Muscle layer of duodenum (tissue), 2 donors: ENCODE measurements at regions not wholly inside any gene's neighbourhood (a gene's known extent, or its start where the extent isn't known, plus 50 kb on each side); places are given as distances from the start of the nearest gene placed in this dataset.
"Not testable (repeated sequence)": the region's sequence is repeated elsewhere in the genome, so short reads cannot be mapped to it uniquely, and the experiment has no call there.

ENCODE experiments used
- H3K27ac ChIP-seq: one replicate; pipeline ENCODE4 v1.7.0; 2013; ENCODE audit warnings: mild to moderate bottlenecking, low read length
- H3K27me3 ChIP-seq: one replicate; pipeline ENCODE4 v1.7.0; 2013; ENCODE audit warnings: low read depth, mild to moderate bottlenecking, control low read depth, low read length
- H3K36me3 ChIP-seq, 2 donors: one replicate each; pipeline ENCODE4 v1.7.0; 2013; ENCODE audit warnings: low read length in 2 of 2, control low read depth in 1 of 2, mild to moderate bottlenecking in 1 of 2; ENCODE audit not compliant: insufficient read depth in 2 of 2, control insufficient read depth in 1 of 2
- H3K4me1 ChIP-seq, 2 donors: one replicate each; pipeline ENCODE4 v1.7.0; 2013; ENCODE audit warnings: low read length in 2 of 2, mild to moderate bottlenecking in 2 of 2, control low read depth in 1 of 2, moderate library complexity in 1 of 2; ENCODE audit not compliant: insufficient read depth in 2 of 2, control insufficient read depth in 1 of 2
- H3K4me3 ChIP-seq, 2 donors: one replicate each; pipeline ENCODE4 v1.7.0; 2013; ENCODE audit warnings: low read length in 2 of 2, low read depth in 1 of 2, mild to moderate bottlenecking in 1 of 2
- H3K9me3 ChIP-seq, 2 donors: one replicate each; pipeline ENCODE4 v1.7.0; 2013; ENCODE audit warnings: low read length in 2 of 2, control low read depth in 1 of 2, mild to moderate bottlenecking in 1 of 2; ENCODE audit not compliant: control insufficient read depth in 1 of 2
- donor health status: healthy.

DNA sequence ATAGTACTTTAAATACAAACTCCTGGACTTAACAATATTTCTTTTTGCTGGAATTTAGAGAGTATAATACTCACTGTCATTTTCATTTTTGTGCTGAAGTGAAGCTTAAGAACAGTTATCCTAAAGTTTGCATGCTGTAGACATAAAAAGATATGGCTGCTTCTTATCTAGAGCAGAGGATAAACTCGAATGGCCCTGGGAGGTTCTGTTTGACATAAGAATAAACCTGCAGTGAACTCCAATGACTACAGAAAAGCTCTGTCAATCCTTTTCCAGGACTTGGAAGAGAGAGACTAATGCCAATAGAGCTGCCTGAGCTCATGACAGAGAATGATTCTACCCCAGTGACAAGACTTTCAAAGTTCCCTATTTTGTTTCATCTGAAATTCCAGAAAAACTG, 1017.8 kb upstream of the MIR17HG start:
- H3K27me3 ChIP-seq: no peaks in the 10 kb centered on the region
- no peaks in the 10 kb centered on the region for H3K4me1 ChIP-seq

DNA sequence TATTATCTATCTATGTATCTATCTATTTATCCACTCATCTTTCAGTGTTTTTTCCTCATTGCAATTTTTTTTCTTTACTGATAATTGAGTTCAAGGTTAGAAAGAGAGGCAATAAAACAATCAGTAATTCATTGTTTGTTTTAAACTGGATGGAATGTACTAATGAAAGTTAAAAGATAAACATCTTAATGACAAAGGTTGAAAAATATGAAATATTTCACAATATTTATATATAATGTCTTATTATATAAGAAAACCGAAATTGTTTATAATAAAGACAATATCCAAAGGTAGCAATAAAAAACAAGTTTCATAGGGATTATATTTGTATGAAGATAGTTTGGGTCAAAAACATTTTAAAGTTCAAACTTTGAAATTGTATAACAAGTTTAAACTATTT, 1015.5 kb upstream of the MIR17HG start:
- H3K36me3 ChIP-seq: no peaks in the 10 kb centered on the region
- no peak overlapping the region for H3K4me3 ChIP-seq
- H3K4me1 ChIP-seq: no peaks in the 10 kb centered on the region
- no peak overlapping the region for H3K27ac ChIP-seq
- no peaks in the 10 kb centered on the region for H3K27me3 ChIP-seq
- H3K9me3 ChIP-seq: no peaks in the 10 kb centered on the region

More for the DNA sequence above, 1017.8 kb upstream of the MIR17HG start:
- no peaks in the 10 kb centered on the region for H3K9me3 ChIP-seq
- no peak overlapping the region for H3K4me3 ChIP-seq
- no peaks in the 10 kb centered on the region for H3K36me3 ChIP-seq
- H3K27ac ChIP-seq: no peak overlapping the region

DNA sequence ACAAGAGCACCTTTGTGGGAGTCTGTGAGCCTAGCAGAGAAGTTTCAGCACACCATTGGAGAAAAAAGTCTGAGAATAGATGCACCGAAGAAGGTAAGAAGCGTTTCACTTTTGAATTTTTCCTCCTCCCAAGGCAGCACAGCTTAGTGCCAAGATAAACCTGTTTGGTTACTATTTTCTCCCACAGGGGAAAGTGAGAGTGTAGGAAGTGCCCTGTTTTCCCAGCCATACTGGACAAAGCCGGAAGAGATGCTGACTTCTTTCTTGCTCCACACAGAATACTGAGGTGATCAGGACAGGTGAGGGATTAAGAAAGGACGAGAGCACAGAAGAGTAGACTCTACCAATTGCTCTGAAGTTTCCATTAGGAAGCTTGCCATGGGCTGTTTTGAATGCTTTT, 1011.0 kb upstream of the MIR17HG start:
- H3K4me3 ChIP-seq: no peak overlapping the region
- no peaks in the 10 kb centered on the region for H3K9me3 ChIP-seq
- H3K36me3 ChIP-seq: no peaks in the 10 kb centered on the region
- no peaks in the 10 kb centered on the region for H3K4me1 ChIP-seq
- no peaks in the 10 kb centered on the region for H3K27me3 ChIP-seq
- no peak overlapping the region for H3K27ac ChIP-seq

DNA sequence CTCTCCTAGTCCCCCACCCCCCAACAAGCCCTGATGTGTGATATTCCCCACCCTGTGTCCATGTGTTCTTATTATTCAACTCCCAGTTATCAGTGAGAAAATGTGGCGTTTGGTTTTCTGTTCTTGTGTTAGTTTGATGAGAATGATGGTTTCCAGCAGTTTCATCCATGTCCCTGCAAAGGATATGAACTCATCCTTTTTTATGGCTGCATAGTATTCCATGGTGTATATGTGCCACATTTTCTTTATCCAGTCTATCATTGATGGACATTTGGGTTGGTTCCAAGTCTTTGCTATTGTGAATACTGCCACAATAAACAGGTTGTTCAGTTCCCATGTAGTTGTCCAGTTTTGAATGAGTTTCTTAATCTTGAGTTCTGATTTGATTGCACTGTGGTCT, 1006.1 kb upstream of the MIR17HG start:
- not testable (repeated sequence) for H3K36me3 ChIP-seq, H3K9me3 ChIP-seq, H3K4me3 ChIP-seq, H3K27me3 ChIP-seq, H3K27ac ChIP-seq, H3K4me1 ChIP-seq

DNA sequence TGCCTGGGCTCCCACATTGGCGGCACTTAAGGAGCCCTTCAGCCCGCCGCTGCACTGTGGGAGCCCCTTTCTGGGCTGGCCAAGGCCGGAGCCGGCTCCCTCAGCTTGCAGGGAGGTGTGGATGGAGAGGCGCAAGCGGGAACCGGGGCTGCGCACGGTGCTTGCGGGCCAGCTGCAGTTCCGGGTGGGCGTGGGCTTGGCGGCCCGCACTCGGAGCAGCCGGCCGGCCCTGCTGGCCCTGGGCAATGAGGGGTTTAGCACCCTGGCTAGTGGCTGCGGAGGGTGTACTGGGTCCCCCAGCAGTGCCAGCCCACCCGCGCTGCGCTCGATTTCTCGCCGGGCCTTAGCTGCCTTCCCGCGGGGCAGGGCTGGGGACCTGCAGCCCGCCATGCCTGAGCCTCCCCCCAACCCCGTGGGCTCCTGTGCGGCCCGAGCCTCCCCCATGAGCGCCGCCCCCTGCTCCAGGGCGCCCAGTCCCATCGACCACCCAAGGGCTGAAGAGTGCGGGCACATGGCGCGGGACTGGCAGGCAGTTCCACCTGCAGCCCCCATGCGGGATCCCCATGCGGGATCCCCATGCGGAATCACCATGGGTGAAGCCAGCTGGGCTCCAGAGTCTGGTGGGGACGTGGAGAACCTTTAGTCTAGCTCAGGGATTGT, 998.9 kb upstream of the MIR17HG start:
- H3K9me3 ChIP-seq, H3K27ac ChIP-seq, H3K36me3 ChIP-seq, H3K27me3 ChIP-seq, H3K4me3 ChIP-seq, H3K4me1 ChIP-seq: not testable (repeated sequence)

DNA sequence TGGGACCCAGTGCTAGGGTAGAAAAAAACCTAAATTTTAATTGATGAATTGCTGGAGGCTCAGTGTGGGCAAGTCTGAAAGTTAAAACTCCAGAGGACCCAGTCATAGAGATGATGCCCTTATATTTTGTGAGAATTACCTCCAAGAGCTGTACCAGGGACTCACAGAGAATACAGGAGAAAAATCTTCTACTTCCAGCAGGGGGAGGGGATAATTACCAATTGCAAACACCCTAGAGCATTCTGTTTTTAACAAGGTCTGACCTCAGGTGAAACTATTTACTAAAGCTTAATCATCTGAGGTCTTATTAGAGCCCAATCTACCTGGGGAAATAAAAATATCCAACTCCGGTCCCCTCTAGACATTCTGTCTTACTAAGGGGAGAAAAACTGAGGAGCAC, 994.7 kb upstream of the MIR17HG start:
- Histone ChIP-seq H3K27ac (no peak overlapping the region), H3K4me1 (no peaks in the 10 kb centered on the region), H3K4me3 (no peak overlapping the region), H3K27me3 (no peaks in the 10 kb centered on the region), H3K36me3 (no peaks in the 10 kb centered on the region), H3K9me3 (peaks cover 0 to 2% of the 10 kb centered on the region in 2 donors)

DNA sequence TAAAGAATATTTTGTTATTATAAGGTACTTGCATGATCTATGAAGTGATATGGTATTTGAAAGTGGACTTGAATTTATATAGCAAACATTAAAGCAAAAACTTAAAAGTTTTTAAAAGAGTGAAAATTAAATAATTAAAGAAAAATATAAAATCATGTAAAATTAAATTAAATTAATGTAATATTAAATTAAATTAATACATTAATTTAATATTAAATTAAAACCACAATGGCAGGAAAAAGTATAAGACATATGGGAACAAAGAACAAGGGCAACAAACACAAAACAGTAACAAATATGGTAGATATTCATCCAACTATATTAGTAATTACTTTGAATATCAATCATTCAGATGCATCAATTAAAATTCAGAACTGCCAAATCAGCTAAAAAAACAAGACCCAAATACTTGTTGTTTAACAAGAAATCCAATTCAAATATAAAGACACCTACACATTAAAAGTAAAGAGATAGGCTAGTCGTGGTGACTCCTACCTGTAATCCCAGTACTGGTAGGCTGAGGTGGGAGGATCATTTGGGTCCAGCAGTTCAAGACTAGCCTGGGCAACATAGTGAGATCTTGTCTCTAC, 992.2 kb upstream of the MIR17HG start:
- no peaks in the 10 kb centered on the region for H3K27me3 ChIP-seq
- no peaks in the 10 kb centered on the region for H3K9me3 ChIP-seq
- no peak overlapping the region for H3K4me3 ChIP-seq
- no peaks in the 10 kb centered on the region for H3K4me1 ChIP-seq
- H3K36me3 ChIP-seq: no peaks in the 10 kb centered on the region
- no peak overlapping the region for H3K27ac ChIP-seq

DNA sequence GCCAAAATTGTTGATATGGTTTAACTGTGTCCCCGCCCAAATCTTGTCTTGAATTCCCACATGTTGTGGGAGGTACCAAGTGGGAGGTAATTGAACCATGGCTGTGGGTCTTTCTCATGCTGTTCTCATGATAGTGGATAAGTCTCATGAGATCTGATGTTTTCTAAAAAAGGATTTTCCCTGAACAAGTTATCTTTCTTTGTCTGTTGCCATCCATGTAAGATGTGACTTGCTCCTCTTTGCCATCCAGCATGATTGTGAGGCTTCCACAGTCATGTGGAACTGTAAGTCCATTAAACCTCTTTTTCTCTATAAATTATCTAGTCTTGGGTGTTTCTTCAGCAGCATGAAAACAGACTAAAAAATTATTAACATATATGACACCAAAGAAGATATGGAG, 986.7 kb upstream of the MIR17HG start:
- H3K27ac ChIP-seq: no peak overlapping the region
- no peaks in the 10 kb centered on the region for H3K27me3 ChIP-seq
- no peaks in the 10 kb centered on the region for H3K36me3 ChIP-seq
- H3K4me1 ChIP-seq: no peaks in the 10 kb centered on the region
- no peak overlapping the region for H3K4me3 ChIP-seq
- no peaks in the 10 kb centered on the region for H3K9me3 ChIP-seq

DNA sequence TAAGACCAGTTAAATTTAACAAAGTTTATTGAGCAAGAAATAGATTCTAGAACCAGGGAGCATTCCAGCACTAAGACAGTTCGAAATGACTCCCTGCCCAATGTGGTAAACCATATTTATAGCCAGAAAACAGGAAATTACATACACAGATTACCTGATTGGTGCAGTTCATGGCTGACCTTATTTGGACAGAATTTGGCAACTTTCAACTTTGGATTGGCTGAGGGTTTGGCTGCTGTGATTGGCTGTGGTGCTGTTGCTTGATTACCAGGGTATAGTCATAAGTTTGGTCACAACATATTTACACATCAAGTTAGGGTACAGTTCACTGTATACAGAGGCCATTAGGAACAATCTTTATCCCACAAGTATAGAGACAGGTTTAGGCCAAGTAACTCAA, 984.8 kb upstream of the MIR17HG start:
- no peaks in the 10 kb centered on the region for H3K9me3 ChIP-seq
- H3K27ac ChIP-seq: no peak overlapping the region
- H3K4me1 ChIP-seq: no peaks in the 10 kb centered on the region
- no peaks in the 10 kb centered on the region for H3K27me3 ChIP-seq
- no peak overlapping the region for H3K4me3 ChIP-seq
- H3K36me3 ChIP-seq: no peaks in the 10 kb centered on the region

DNA sequence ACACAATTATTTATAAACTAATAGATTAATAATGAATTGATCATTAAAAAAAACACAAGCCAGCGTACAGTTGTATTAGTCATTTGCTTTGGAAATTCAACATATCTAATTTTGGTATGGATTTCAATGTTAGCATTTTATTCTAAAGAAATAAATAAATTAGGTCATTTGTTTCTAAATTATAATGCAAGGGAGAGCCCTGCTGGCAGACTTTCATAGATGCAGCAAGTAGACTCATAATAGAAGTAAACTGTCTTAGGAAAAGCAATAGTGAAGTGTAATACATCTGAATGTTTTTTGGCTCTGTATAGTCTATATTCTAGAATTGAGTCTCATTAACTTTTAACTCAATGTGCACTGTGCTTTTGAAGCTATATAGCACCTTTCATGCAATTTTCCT, 982.4 kb upstream of the MIR17HG start:
- Histone ChIP-seq H3K4me1 (no peaks in the 10 kb centered on the region), H3K36me3 (no peaks in the 10 kb centered on the region), H3K9me3 (no peaks in the 10 kb centered on the region), H3K27me3 (no peaks in the 10 kb centered on the region), H3K4me3 (no peak overlapping the region), H3K27ac (no peak overlapping the region)

DNA sequence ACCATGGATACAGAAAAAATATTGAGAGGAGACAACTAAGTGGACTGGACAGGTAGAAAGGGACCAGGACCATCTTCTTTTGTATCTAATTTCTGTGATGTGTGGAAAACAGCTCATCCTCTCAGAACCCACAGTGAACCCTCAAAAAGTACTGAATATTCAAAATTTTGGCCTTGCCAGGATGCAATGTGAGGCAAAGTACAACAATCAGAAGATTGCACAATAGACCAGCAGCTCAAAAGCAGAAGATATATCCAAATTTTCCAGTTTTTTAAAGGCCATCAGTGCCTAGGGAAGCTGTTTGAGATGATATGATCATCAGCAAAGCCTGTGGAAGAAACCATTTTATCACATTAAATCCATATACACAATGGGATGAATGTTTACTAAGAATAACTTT, 973.3 kb upstream of the MIR17HG start:
- Histone ChIP-seq H3K27me3 (no peaks in the 10 kb centered on the region), H3K4me1 (no peaks in the 10 kb centered on the region), H3K9me3 (no peaks in the 10 kb centered on the region), H3K36me3 (no peaks in the 10 kb centered on the region), H3K27ac (no peak overlapping the region), H3K4me3 (no peak overlapping the region)

DNA sequence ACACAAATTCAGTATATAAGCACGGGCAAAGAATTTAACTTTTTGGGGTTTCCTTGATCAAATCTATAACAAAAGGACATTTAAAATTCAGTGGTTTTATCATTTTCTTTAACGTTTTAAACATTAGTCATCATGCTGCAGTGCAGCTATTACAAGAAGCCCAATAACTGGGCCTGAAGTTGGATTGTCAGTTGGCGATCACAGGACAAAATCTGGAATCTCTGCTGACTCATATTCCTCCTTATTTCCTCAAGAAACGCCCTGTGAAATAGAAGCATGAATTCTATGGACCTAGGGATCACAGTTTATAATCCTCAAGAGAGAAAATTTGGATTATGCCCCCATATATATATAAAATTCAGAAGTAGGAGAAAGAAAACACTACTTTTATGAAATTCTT, 971.6 kb upstream of the MIR17HG start:
- no peak overlapping the region for H3K4me3 ChIP-seq

More for the DNA sequence above, 971.6 kb upstream of the MIR17HG start:
- Histone ChIP-seq H3K36me3 (no peaks in the 10 kb centered on the region), H3K9me3 (no peaks in the 10 kb centered on the region), H3K27me3 (no peaks in the 10 kb centered on the region), H3K27ac (no peak overlapping the region), H3K4me1 (no peaks in the 10 kb centered on the region)
